ENCODE measurements at regions not wholly inside any gene's neighbourhood (a gene's known extent, or its start where the extent isn't known, plus 50 kb on each side); places are given as distances from the start of the nearest gene placed in this dataset.
"Not testable (repeated sequence)": the region's sequence is repeated elsewhere in the genome, so short reads cannot be mapped to it uniquely, and the experiment has no call there.

- TF ChIP-seq YY1 (IDR thresholded peaks at IDR 0.05; ENCODE audit: insufficient read depth, insufficient read length); ZNF274 (IDR thresholded peaks at IDR 0.05; ENCODE audit: low read depth, low read length): not testable (repeated sequence)
Observed at GRCh38 chr11:67847896-67848875, 155.7 kb downstream of the UNC93B1 start.
